MCF 10A (cell line): ENCODE measurements at regions not wholly inside any gene's neighbourhood (a gene's known extent, or its start where the extent isn't known, plus 50 kb on each side); places are given as distances from the start of the nearest gene placed in this dataset.

Source experiments
- BruUV-seq: library from RNA; stranded (reverse); fragments of 400-500 nt; replicated peaks from 2 replicates; lab custom pipeline; 2021; lab: Mats Ljungman, UMichigan
- CTCF ChIA-PET: fragments of 300-600 bp; sonication (Branson Sonifier 250); formaldehyde crosslinking; extraction: SDS; loops from one replicate; lab custom pipeline; 2021; ENCODE audit warnings: antibody characterized with exemption, inconsistent platforms; lab: Yijun Ruan, JAX
- POLR2A ChIA-PET: fragments of 300-600, 350-650 bp; sonication (Branson Sonifier 250); formaldehyde crosslinking; extraction: SDS; loops from one replicate; lab custom pipeline; 2020; ENCODE audit warnings: antibody characterized with exemption, inconsistent platforms; lab: Yijun Ruan, JAX
- DNase-seq: peaks from one replicate; pipeline ENCODE4 v3.0.0-alpha.2; 2018; ENCODE audit not compliant: unreplicated experiment
- H3K27ac Mint-ChIP-seq: one replicate; pipeline ENCODE4 v1.8.0; 2022; ENCODE audit warnings: mild to moderate bottlenecking, low read depth, mixed read lengths; ENCODE audit not compliant: unreplicated experiment
- H3K27me3 Mint-ChIP-seq: one replicate; pipeline ENCODE4 v1.8.0; 2022; ENCODE audit warnings: mixed read lengths; ENCODE audit not compliant: insufficient read depth, unreplicated experiment
- H3K36me3 Mint-ChIP-seq: one replicate; pipeline ENCODE4 v1.8.0; 2022; ENCODE audit warnings: mild to moderate bottlenecking, moderate library complexity, mixed read lengths; ENCODE audit not compliant: insufficient read depth, unreplicated experiment
- H3K4me1 Mint-ChIP-seq: one replicate; pipeline ENCODE4 v1.8.0; 2022; ENCODE audit warnings: mixed read lengths; ENCODE audit not compliant: insufficient read depth, unreplicated experiment
- H3K4me3 Mint-ChIP-seq: one replicate; pipeline ENCODE4 v1.8.0; 2022; ENCODE audit warnings: mild to moderate bottlenecking, moderate library complexity, mixed read lengths; ENCODE audit not compliant: unreplicated experiment
- H3K9me3 Mint-ChIP-seq: one replicate; pipeline ENCODE4 v1.8.0; 2022; ENCODE audit warnings: mixed read lengths; ENCODE audit not compliant: unreplicated experiment
- CTCF ChIP-seq: fragments of 200-600 bp; IDR thresholded peaks from one replicate; pipeline ENCODE4 v1.8.0; 2022; ENCODE audit warnings: antibody characterized with exemption, mild to moderate bottlenecking; ENCODE audit not compliant: unreplicated experiment
- intact Hi-C: fragments of 100-400 bp; cut with micrococcal nuclease; formaldehyde crosslinking; loops from 2 replicates; pipeline ENCODE4 v1.14.1; 2022

- ChIA-PET POLR2A (no interaction called here), CTCF (interaction anchor here (0.7 kb wide), 1 partner anchor 57 kb away, joined by 3 read pairs; no protein-coding TSS in a partner anchor)
- no TSS peak for BruUV-seq
- DNase-seq, result no peak
- Mint-ChIP-seq H3K4me1 (no peaks in the 10 kb centered on the region), H3K27me3 (no peaks in the 10 kb centered on the region), H3K4me3 (no peak overlapping the region), H3K27ac (no peak overlapping the region), H3K36me3 (no peaks in the 10 kb centered on the region), H3K9me3 (peaks cover 18% of the 10 kb centered on the region)
- TF ChIP-seq CTCF, result no peak
- intact Hi-C loops, result no loop called here
Observed at GRCh38 chr3:25130724-25131520, 297.1 kb upstream of the RARB start.

- intact Hi-C loops, result no loop called here
- no peak for DNase-seq
- BruUV-seq, result no TSS peak
- Mint-ChIP-seq H3K9me3 (peaks cover 10% of the 10 kb centered on the region), H3K4me1 (no peaks in the 10 kb centered on the region), H3K27me3 (no peaks in the 10 kb centered on the region), H3K36me3 (no peaks in the 10 kb centered on the region), H3K27ac (no peak overlapping the region), H3K4me3 (no peak overlapping the region)
- ChIA-PET CTCF (interaction anchor here (0.7 kb wide), 2 partner anchors 13 to 1186 kb away, joined by 3 to 6 read pairs; no protein-coding TSS in a partner anchor), POLR2A (interaction anchor here (1.6 kb wide), 1 partner anchor 9 kb away, joined by 5 read pairs; no protein-coding TSS in a partner anchor)
- TF ChIP-seq CTCF, result no peak
Observed at GRCh38 chr3:25133588-25133987, 294.5 kb upstream of the RARB start.

- intact Hi-C loops, result no loop called here
- no peaks in the 10 kb centered on the region for H3K36me3 Mint-ChIP-seq
- H3K4me1 Mint-ChIP-seq, result no peaks in the 10 kb centered on the region
- CTCF ChIA-PET, result interaction anchor here (0.7 to 1.2 kb wide), 4 partner anchors 23 to 115 kb away, joined by 3 to 5 read pairs (median 3); no protein-coding TSS in a partner anchor
- no peaks in the 10 kb centered on the region for H3K27me3 Mint-ChIP-seq
- no peak for TF ChIP-seq CTCF
- BruUV-seq, result no TSS peak
- H3K4me3 Mint-ChIP-seq, result no peak overlapping the region
- H3K27ac Mint-ChIP-seq, result no peak overlapping the region
- no peaks in the 10 kb centered on the region for H3K9me3 Mint-ChIP-seq
- no peak for DNase-seq
- POLR2A ChIA-PET, result no interaction called here
Observed at GRCh38 chr3:25137606-25138005, 290.5 kb upstream of the RARB start.

GRCh38 chr3:25139267-25139666 is 288.8 kb upstream of the RARB start:
- Mint-ChIP-seq H3K9me3 (no peaks in the 10 kb centered on the region), H3K36me3 (no peaks in the 10 kb centered on the region), H3K4me3 (no peak overlapping the region), H3K4me1 (no peaks in the 10 kb centered on the region), H3K27me3 (no peaks in the 10 kb centered on the region), H3K27ac (no peak overlapping the region)
- no peak for TF ChIP-seq CTCF
- no TSS peak for BruUV-seq
- CTCF ChIA-PET, result no interaction called here
- intact Hi-C loops, result no loop called here
- no peak for DNase-seq
- POLR2A ChIA-PET, result no interaction called here
